Fibroblast of gingiva (primary cell): ENCODE measurements at regions not wholly inside any gene's neighbourhood (a gene's known extent, or its start where the extent isn't known, plus 50 kb on each side); places are given as distances from the start of the nearest gene placed in this dataset.
A peak's percentile ranks its signal among the peaks of the same experiment; 100 is the strongest.

ENCODE experiments used
- DNase-seq: peaks from one replicate; pipeline ENCODE4 v3.0.0-alpha.2; 2011; ENCODE audit warnings: low read depth

DNA sequence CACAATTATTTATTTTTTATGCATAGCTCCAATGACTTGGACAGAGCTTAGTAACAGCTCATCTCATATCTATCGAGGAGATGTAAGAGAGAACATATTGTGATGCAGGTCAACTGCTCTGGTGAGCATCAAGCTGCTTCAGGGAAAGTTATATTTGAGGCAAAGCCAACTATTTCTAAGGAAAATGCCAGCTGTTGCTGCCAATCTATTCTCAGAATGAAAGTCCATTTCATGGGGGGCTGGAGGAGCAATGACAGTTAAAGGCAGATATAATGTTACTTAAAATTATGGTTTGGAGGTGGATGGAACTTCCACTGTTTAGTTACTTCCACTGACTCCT, 424.8 kb downstream of the KIF20B start:
- DNase-seq: no peak

DNA sequence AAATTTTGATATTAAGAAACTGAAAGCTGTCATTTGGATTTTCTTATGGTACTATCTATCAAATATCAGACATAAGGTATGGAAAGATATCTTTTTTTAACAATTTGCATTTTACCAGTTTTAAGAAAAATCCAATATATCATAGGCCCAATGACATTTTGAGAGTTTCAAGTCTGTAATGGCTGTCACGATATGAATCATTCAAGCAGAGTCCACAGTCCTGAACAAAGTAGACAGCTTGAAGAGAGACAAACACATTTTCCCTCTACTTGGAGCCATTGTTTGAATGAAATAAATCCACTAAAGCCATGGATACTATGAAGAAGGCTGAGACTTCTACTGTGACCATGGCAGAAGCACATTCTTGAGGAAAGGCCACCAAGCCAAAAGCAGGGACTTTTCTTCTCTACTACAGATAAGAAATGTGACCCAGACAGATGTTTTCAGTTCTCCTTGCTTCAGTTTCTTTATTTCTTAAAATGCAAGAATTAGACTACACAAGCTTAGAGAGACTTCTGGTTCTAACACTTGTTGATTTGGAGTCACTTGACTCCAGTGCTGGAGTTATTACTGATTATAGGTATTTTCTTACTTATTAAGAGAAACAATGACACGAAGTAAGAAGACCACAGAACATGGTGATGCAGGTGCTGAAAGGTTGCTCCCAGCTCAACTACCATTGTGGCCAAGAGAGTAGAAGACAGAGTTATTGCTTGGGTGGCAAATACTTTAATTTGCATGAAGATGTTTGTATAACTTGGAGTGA, 429.1 kb downstream of the KIF20B start:
- no peak for DNase-seq

DNA sequence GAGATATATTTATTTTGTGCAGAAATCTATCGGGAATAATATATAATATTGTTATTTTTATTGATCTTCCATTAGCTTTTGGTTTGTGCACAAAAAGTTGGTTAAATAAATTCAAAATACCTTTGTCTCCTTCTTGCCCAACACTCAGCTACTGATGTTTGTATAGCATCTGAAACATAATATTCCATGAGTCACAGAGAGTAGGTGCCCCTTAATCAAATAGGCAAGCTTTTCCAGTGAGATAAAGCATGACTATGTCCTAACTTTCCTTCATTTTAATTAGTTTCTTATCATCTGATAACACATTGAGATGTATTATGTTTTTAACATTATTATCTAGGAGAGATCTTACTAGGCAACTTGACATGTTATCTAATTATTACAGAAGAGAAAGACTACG, 432.2 kb downstream of the KIF20B start:
- DNase-seq: no peak

DNA sequence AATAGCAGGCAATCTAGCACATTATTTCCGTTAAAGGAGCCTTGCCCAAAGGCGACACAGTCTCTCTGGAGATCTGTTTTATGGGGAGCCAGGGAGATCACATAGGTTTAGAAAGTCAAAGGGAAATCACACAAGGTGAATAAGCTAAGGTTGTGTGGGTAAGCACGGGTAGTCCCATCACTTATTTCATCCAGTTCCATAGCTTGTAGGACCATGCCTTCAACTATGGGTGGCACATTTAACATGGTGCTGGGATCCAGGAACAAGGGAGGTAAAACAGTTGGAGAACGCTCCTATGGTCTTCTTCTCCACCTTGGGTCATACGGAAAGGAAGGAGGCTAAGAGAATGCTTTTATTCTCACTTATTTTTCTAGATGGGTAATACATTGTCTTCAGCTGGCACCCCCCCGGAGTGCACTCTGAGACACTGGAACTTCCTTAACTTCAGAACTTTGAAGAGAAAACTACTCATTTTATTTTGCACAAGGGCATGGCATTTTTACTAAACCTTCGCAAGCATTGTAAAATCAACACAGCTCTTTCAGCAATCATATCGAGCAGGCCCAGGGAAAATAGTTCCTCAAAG, 435.4 kb downstream of the KIF20B start:
- no peak for DNase-seq

DNA sequence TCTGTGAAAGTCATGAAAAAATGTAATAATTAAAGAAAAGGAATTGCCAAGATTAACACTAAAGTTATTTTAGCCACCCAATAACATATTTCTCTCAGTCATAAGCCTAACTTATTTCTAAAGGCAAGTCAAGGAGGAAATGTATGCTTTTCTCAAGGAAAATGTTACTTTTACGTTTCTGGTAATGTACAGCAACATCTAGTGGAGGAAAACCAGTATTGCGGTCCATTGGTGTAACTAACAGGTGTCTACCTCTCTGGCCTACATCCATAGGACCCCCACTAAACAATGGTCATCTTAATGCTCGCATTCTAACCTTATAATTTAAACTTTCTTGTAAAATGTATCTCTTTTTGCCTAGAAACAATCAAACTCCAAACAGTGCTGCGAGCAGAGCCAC, 437.5 kb downstream of the KIF20B start:
- no peak for DNase-seq

DNA sequence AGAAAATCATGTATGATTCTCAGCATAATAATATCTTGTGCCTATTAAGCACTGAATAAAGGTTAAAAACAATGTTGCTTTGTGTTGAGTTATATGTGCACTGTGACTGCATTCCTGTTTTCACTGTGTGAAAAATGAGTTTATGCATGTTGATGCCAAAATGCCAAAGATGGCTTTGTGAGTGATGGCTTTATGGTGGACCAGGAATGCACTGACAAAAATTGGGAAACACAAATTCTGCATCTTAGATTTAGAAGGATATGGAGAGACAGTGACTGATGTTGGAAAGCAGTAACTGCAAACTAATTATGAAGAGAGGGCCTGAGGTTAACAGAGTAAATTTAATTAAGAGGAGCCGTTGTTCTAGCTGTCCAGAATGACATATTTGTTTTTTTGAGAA, 440.4 kb downstream of the KIF20B start:
- no peak for DNase-seq

DNA sequence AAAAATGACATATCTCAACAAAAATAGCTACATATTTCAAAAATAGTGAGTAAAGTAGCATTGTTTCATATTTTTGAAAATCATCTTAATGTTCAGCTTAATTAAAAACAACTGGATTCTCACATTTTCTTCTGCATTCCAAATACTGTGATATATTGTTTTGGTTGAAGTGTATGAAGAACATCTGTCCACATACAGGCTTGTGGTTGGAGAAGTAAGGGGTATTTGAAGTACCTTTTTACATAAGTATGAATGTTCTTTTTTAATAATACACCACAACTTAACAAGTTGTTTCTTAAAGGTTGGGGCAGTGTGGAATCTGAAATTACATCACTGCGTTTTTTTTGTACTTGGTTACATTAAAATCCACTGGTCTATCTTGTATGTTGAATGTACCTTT, 442.5 kb downstream of the KIF20B start:
- no peak for DNase-seq

DNA sequence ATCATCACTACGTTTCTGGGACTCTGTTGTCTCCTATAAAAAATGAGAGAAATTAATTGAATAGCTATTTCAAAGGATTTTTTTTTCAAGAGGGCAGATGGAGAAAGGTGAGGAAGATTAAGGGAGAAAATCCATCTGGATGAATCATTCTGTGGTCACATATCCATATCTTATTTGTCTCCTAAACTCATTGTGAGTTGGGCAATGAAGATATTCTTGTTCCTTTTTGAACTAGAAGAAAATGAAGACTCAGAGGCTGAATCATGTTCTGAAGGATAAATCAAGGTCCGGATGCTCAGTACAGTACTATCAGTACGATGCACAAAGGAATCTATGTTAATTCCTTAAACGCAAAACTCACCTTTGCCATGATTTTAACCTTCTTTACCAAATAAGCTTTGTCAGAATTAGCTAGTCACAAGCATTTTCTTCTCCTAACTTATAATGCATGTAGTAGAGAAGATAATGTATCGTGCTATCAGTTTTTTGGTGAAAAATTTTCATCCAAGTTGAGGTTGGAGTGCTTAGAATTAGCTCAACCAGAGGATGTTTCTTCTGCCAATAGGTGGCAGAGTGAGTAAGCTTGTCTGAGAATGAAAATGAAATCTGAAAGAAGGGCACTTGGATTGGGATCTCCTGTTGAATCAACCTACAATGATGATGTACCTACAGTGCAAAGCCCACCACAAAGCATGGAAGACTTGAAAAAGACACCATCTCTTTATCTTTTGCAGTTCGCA, 446.9 kb downstream of the KIF20B start:
- DNase-seq: no peak

DNA sequence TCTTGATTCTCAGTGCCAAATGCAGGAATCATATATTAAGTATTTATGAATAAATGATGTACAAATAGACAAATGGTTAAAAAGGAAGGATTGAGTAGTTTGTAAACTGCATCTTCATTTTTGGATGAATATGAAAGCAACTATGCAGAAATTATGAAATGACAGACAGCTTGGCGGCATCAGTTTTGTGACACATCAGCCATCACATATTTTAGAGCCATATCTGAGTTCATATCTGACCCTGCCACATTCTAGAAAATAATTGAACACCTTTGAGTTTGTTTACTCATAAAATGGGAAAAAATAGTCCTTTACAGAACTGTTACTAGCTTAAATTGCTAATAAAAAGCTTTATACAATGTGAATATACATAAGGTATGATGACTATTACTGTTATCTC, 448.2 kb downstream of the KIF20B start:
- no peak for DNase-seq

DNA sequence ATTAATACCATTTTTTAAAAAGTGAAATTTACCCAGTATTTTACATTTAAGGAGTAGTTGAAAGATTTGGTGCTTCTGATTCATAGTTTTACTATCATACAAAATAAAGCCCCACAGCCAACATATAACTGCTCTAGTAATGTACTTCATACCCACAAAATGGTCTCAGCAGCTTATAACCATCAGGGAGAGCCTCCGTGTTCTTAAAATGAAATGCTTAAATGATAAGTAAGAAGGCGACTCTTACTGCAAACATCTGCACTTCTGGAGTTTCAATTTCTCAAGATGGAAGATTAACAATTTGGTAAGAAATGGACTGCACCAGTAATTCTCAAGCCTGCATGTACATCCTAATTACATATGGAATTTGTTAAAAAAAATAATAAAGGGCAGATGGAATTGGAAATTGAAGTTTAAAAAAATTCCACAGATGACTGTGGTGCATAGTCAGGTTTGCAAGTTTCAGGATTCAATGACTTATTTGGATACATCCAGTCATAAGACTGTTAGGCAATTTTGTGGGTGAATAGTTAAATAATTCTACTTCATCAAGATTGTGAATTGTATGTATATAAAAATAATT, 461.0 kb downstream of the KIF20B start:
- peak; percentile 23 for DNase-seq

DNA sequence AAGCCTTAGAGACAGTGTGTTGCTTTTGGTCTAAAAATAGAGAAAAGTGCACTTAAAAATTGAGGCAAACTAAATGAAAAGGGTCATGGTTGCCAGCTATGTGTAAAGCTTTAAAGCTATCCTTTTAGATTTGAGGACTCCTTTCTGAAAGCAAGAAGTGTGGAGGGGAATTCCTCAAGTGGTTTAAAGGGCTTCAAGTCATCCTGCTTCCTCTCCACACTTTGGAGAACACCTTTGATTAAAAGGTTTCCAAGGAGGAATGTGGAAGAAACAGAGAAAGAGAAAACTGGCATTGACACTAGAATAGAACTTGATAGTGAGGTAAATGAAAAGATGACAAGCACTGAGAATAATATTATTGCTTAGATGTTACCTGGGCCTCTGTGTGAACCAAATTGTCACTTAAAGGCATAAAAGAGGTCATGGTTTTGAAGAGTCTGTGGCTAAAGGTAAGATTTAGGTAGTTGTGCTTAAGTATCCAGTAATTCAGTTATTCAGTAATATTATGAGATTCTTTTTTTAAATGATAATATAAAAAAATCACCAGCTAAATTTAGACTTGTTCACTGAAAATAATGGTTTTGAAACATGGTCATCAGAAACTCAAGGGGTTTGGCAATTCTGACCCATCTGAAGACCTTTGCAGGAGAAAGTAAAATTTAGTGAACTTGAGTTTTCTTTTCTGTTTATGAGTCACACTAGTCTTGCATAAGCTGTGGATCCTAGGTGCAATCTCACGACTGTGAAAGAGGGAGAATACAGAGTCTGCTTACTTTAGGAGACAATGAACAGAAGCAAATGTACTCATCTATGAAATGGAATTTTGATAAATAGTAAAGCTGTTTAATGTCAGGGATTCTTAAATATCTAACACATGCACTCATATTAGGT, 466.0 kb downstream of the KIF20B start:
- peak; percentile 11 for DNase-seq

DNA sequence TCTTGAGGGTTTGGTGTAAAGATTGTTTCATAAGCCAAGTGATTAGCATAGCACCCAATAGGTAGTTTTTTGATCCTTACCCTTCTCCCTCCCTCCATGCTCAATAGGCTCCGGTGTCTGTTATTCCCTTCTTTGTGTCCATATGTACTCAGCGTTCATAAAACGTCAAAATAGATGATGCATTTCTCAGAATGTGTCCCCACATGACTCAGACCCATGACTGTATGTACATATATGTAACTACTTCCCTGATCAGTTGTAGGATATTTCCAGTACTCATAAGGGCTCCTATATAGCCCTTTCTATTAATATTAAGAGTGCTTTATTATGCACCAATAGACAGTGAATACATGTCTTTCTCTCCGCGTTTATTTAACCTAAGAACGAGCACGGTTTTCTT, 466.9 kb downstream of the KIF20B start:
- no peak for DNase-seq

DNA sequence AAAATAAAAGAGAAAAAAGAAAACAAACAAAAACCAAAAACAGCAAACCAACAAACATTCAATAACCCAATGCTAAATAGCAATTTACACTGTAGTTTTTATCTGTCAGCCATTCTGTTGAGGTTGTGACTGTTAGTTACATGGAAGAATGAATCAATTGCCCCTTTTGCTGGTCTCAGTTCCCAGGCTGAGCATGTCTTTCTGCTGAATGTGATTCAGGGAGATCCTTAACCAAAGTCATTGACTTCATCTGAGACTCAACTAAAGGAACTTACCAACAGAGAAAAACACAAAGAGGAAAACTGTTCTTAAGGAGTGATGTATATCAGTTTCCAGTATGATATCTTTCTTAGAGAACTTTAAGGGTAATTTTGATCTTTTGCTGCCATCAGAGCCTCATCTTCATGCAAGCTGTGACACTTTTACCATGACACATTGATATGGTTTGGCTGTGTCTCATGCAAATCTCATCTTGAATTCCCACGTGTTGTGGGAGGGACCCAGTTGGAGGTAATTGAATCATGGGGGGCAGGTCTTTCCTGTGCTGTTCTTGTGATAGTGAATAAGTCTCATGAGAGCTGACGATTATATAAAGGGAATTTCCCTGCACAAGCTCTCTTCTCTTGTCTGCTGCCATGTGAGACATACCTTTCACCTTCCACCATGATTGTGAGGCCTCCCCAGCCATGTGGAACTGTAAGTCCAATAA, 469.8 kb downstream of the KIF20B start:
- no peak for DNase-seq

DNA sequence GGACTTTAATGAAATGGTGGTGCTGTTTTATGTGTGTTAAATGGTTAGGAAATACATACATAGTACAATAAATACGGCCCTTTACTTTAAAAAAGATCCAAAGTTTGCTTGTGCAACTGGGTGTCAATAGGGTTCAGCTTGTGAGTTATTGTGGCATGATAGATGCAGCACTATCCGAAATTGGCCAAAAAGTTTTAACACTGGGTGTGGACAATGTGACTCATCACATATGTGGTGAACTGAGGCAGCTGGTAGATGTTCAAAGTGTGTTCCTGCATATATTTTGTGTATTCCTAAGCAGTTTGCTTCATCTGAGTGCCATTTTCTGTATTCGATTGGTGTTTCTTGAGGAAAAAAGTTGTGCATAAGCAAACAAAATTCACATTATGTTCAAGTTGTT, 473.1 kb downstream of the KIF20B start:
- no peak for DNase-seq

DNA sequence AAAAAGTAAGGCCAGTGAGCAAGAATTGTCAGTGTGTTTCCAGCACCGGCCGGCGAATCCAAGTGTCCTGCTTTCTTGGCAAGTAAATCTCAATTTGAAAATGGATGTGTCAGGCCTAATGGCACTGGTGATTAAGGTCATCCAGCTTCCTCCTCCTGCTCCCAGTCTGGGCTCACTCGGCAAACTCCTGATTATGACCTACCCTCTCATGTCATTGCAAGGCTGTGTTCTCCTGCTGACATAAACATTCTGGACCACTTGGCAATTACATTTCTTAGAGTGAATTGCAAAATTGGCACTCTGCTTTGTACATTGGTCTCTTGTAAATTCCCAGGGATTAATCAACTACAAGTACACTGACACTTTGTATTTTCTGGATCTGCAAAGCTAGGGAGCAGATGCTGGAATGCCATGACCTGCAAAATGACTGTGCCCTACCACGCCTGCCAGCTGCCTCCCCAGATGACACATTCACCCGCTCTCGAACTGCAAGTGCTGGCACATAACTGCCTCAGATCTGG, 473.8 kb downstream of the KIF20B start:
- no peak for DNase-seq

DNA sequence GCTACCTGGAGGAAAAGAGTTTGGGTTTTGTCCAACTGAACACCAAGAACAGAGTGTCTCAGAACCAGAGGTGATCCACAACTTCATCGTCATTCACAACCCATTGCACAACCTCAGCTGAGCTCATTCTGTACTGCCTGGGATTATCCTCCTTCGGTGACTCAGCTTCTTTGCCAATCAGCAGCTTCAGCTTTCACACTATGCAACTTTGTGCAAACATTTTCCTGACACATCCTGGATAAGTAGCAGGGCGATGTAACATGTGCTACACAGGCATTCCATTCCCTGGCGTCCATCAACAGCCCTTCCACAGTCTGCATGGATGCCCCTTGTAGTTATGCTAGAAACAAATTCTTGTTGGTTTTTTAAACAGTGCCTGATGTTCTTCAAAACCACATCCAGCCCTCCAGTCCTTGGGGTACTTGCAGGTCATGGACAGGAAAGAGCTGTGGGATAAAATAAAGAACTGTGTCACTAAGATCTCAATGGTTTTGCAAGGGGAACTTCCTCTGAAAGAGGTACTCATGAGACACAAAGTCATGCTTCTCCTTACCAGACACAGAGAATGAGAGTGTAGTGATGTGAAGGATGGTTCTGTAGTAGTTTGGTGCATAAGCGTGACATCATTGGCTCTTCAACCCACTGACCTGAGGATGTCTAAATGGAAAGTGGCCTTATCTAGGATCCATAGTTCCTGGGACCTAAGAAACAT, 478.5 kb downstream of the KIF20B start:
- peak; percentile 56 for DNase-seq

DNA sequence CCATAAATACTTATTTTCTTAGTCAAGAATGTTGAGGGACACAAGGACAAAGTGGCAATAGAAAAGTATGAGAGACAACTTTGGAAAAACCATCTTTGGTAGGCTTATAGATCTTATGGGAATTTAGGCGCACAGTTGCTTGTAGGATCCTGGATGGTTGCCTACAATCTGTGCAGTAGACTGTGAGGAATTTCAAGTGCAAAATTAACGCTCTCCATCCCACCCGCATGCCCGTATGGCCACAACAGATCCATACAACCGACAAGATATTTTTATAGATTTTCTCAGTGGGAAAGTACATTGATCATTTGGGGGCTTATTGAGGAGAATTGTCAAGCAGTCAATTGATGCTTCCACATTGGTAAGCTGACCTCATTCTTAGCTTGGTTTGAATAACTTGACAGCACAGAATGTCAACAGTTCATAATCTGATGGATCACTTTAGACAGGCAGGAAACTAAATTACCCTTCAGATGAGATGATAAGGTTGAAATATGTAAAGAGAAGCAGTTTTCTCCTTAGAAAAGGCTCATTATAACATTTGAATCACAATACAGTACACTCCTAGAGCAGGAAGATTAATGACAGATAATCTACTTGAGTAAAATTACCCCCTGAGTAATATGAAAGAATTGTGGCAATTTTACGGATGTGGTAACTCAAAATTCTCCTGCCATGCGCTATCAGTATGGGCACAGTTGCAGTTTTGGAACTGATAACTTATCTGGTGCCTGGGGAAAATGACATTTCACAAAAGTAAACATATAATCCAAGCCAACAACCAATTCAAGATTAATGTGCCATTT, 479.7 kb downstream of the KIF20B start:
- no peak for DNase-seq

DNA sequence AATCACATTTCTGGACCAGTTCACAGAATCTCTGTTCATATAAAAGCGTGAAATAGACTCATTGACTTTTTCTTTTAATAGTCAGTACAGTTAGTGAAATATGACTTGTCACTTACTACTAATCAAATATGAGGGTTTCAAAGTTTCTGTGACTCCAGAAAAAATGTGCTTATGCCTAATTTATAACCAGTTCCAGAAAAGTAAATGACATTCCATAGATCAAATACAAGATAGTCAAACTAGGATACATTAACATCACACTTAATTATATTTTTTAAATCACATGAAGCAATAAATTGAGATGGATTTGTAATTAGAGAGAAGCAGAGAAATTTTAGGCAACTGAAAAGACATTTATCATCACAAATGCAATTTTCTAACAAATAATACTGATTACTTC, 491.4 kb downstream of the KIF20B start:
- no peak for DNase-seq

DNA sequence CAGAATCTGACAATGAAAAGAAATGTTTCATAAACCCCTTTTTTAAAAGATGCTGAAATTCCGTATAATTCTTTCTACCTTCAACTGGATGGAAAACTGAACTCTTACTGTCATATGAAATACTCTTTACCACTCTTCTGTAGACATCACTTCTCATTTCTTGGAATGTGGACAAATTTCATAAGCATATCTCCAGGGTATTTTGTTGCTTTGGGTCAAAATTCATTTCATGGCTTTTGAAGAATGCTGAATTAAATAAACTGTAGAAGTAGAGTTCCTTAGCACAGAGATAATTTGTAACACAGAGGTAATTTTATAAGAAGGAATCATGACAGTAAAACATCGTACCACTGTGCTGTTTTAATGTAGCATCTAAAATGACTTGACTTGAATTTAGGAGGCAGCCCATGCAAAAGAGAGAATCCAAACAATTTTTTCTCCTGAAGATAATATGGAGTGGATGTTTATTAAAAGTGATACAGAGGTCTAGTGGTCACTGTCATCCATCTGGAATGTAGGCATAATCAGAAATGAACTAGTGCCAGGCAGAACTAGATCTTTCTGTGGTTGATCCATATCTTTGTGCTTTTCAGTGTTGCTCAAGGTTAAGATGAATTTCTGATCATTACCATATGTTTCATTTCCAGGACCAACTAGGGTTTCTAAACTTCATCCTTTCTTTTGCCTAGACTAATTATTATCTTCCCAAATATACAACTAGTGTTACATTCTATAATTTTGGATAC, 492.0 kb downstream of the KIF20B start:
- DNase-seq: peak; percentile 24
